B cell (primary cell): ENCODE measurements at regions not wholly inside any gene's neighbourhood (a gene's known extent, or its start where the extent isn't known, plus 50 kb on each side); places are given as distances from the start of the nearest gene placed in this dataset.

ENCODE experiments used
- ATAC-seq: fragments of 200-7000 bp; cut with Tn5 transposase; one replicate; pipeline ENCODE4 v1.10.0; 2021; ENCODE audit warnings: low read depth, mild to moderate bottlenecking, moderate number of reproducible peaks, moderate library complexity
- CTCF ChIA-PET: fragments of 350-600 bp; sonication (Branson Sonifier 250); formaldehyde crosslinking; loops from one replicate; lab custom pipeline; 2021; ENCODE audit warnings: antibody characterized with exemption, inconsistent platforms; lab: Charles Lee
- POLR2A ChIA-PET: fragments of 350-600 bp; sonication (Branson Sonifier 250); formaldehyde crosslinking; loops from one replicate; lab custom pipeline; 2021; ENCODE audit warnings: antibody characterized with exemption; lab: Charles Lee
- DNase-seq: peaks from one replicate; pipeline ENCODE4 v3.0.0; 2013
- H2AFZ ChIP-seq: 2 replicates; pipeline ENCODE4 v1.6.1; 2012; ENCODE audit warnings: mild to moderate bottlenecking, low read depth, low read length; ENCODE audit not compliant: insufficient read depth, poor library complexity, severe bottlenecking
- H3K27ac ChIP-seq, 2 donors: 1 replicate in 1 of 2; 2 replicates in 1 of 2; pipeline ENCODE4 v1.5.1; 2012 to 2013; ENCODE audit warnings: low read length in 2 of 2, mild to moderate bottlenecking in 2 of 2, moderate library complexity in 1 of 2
- H3K27me3 ChIP-seq, 4 experiments: fragments of 200-600 bp in 1 of 4; sonication (generic) in 1 of 4; replicated peaks in 1 of 4; 1 replicate in 2 of 4; 2 replicates in 2 of 4; pipeline versions ENCODE4 v1.6.1 to v1.7.0; 2013 to 2016; ENCODE audit warnings: low read length in 3 of 4, mild to moderate bottlenecking in 2 of 4, mixed read lengths in 1 of 4, moderate library complexity in 1 of 4; ENCODE audit not compliant: insufficient read depth in 4 of 4, control insufficient read depth in 3 of 4; ENCODE audit errors: control extremely low read depth in 1 of 4
- H3K36me3 ChIP-seq, 2 experiments: replicated peaks in 1 of 2; 1 replicate in 1 of 2; 2 replicates in 1 of 2; pipeline versions ENCODE4 v1.6.1 to v1.7.1; 2013; ENCODE audit warnings: low read length in 1 of 2; ENCODE audit not compliant: insufficient read depth in 2 of 2, control insufficient read depth in 1 of 2; ENCODE audit errors: control extremely low read depth in 1 of 2, extremely low read depth in 1 of 2
- H3K4me1 ChIP-seq, 2 donors: fragments of 200-600 bp in 1 of 2; sonication (generic) in 1 of 2; 1 replicate in 1 of 2; 2 replicates in 1 of 2; pipeline versions ENCODE4 v1.5.1 to v1.6.1; 2013 to 2017; ENCODE audit warnings: low read length in 2 of 2; ENCODE audit not compliant: control insufficient read depth in 2 of 2, insufficient read depth in 2 of 2
- H3K4me2 ChIP-seq: replicated peaks from 2 replicates; pipeline ENCODE3; 2012; ENCODE audit warnings: mild to moderate bottlenecking, low read depth, low read length; ENCODE audit not compliant: poor library complexity, severe bottlenecking
- H3K4me3 ChIP-seq, 5 experiments: fragments of 200-600 bp in 1 of 5; sonication (generic) in 1 of 5; 1 replicate in 3 of 5; 2 replicates in 2 of 5; pipeline versions ENCODE4 v1.5.1 to v1.7.0; 2011 to 2016; ENCODE audit warnings: low read length in 4 of 5, mild to moderate bottlenecking in 4 of 5, low read depth in 2 of 5, control low read depth in 1 of 5, moderate library complexity in 1 of 5; ENCODE audit not compliant: insufficient read depth in 1 of 5; ENCODE audit errors: control extremely low read depth in 1 of 5, extremely low read depth in 1 of 5
- H3K79me2 ChIP-seq: fragments of 200-600 bp; sonication (generic); one replicate; pipeline ENCODE4 v1.6.0; 2016; ENCODE audit warnings: low read length; ENCODE audit not compliant: control insufficient read depth, insufficient read depth
- H3K9ac ChIP-seq: fragments of 200-600 bp; sonication (generic); 2 replicates; pipeline ENCODE4 v1.6.1; 2017; ENCODE audit warnings: mild to moderate bottlenecking, low read length, moderate library complexity
- H3K9me3 ChIP-seq, 3 donors: one replicate each; pipeline versions ENCODE4 v1.6.1 to v1.7.1; 2013; ENCODE audit warnings: low read length in 2 of 3; ENCODE audit not compliant: control insufficient read depth in 2 of 3, insufficient read depth in 1 of 3; ENCODE audit errors: control extremely low read depth in 1 of 3
- H4K20me1 ChIP-seq: 2 replicates; pipeline ENCODE4 v1.6.0; 2012; ENCODE audit warnings: mild to moderate bottlenecking, low read length; ENCODE audit not compliant: insufficient read depth, control insufficient read depth, poor library complexity, severe bottlenecking
- H3K27ac Mint-ChIP-seq: one replicate; pipeline ENCODE4 v1.8.0; 2021; ENCODE audit warnings: mixed read lengths
- H3K27me3 Mint-ChIP-seq: one replicate; pipeline ENCODE4 v1.8.0; 2021; ENCODE audit warnings: mixed read lengths
- H3K4me1 Mint-ChIP-seq: one replicate; pipeline ENCODE4 v1.8.0; 2021; ENCODE audit warnings: mixed read lengths
- H3K4me3 Mint-ChIP-seq: one replicate; pipeline ENCODE4 v1.8.0; 2021; ENCODE audit warnings: mixed read lengths
- H3K9me3 Mint-ChIP-seq: one replicate; pipeline ENCODE4 v1.8.0; 2022; ENCODE audit warnings: mixed read lengths; ENCODE audit not compliant: insufficient read depth
- CTCF ChIP-seq: fragments of 200-600 bp; IDR thresholded peaks from one replicate; pipeline ENCODE4 v1.8.0; 2022; ENCODE audit warnings: antibody characterized with exemption, mild to moderate bottlenecking
- EZH2 ChIP-seq: IDR thresholded peaks from 2 replicates; pipeline ENCODE4 v1.6.1; 2012; ENCODE audit warnings: borderline replicate concordance, low read depth, mild to moderate bottlenecking, moderate library complexity, low read length; ENCODE audit not compliant: insufficient read depth, poor library complexity, severe bottlenecking
- WGBS: methylation state at CpG from one replicate; pipeline ENCODE4 v1.1.5; 2013; ENCODE audit warnings: missing lambda C conversion rate; ENCODE audit not compliant: insufficient coverage; 5-methylcytosine and 5-hydroxymethylcytosine counted together
- intact Hi-C: fragments of 100-400 bp; cut with micrococcal nuclease; formaldehyde crosslinking; loops from one replicate; pipeline ENCODE4 v1.10.0; 2022

- Histone ChIP-seq H3K4me3 (no peak overlapping the region), H3K9ac (no peak overlapping the region), H2AFZ (no peak overlapping the region), H3K4me1 (no peaks in the 10 kb centered on the region), H3K9me3 (peaks cover 0 to 3% (median 0%) of the 10 kb centered on the region in 3 donors), H3K36me3 (no peaks in the 10 kb centered on the region), H4K20me1 (no peaks in the 10 kb centered on the region), H3K27ac (no peak overlapping the region), H3K27me3 (no peaks in the 10 kb centered on the region), H3K79me2 (no peaks in the 10 kb centered on the region), H3K4me2 (no peak overlapping the region)
- DNase-seq: no peak
- Mint-ChIP-seq H3K4me3 (no peak overlapping the region), H3K27ac (no peak overlapping the region), H3K27me3 (no peaks in the 10 kb centered on the region), H3K9me3 (peaks cover 4% of the 10 kb centered on the region), H3K4me1 (no peaks in the 10 kb centered on the region)
- ChIA-PET POLR2A (no interaction called here), CTCF (no interaction called here)
- intact Hi-C loops: no loop called here
- no peak for ATAC-seq
- TF ChIP-seq CTCF (no peak), EZH2 (no peak)
- no CpG with 5 or more reads among the region's 3 CpGs for WGBS
Observed at GRCh38 chr9:17045381-17045940, 89.4 kb upstream of the CNTLN start.

GRCh38 chr9:17031546-17031945 lies 103.3 kb upstream of the CNTLN start:
- no peaks in the 10 kb centered on the region for H3K27me3 ChIP-seq
- Mint-ChIP-seq H3K9me3 (peaks cover 4% of the 10 kb centered on the region), H3K27ac (no peak overlapping the region), H3K4me1 (no peaks in the 10 kb centered on the region), H3K27me3 (no peaks in the 10 kb centered on the region), H3K4me3 (no peak overlapping the region)
- H3K36me3 ChIP-seq: no peaks in the 10 kb centered on the region
- intact Hi-C loops: no loop called here
- no peaks in the 10 kb centered on the region for H3K79me2 ChIP-seq
- CTCF ChIA-PET: no interaction called here
- POLR2A ChIA-PET: no interaction called here
- ATAC-seq (no peak), DNase-seq (no peak)
- no peak overlapping the region for H3K4me2 ChIP-seq
- no CpG with 5 or more reads among the region's 3 CpGs for WGBS
- H4K20me1 ChIP-seq: no peaks in the 10 kb centered on the region
- no peak for TF ChIP-seq EZH2
- no peak for TF ChIP-seq CTCF
- no peak overlapping the region for H3K9ac ChIP-seq
- H3K9me3 ChIP-seq: peaks cover 0 to 7% (median 0%) of the 10 kb centered on the region in 3 donors
- H3K27ac ChIP-seq: no peak overlapping the region
- H3K4me1 ChIP-seq: no peaks in the 10 kb centered on the region
- no peak overlapping the region for H2AFZ ChIP-seq
- no peak overlapping the region for H3K4me3 ChIP-seq
